Inflammatory macrophage treated with lipopolysaccharide for 4 hours (primary cell): ENCODE measurements at regions not wholly inside any gene's neighbourhood (a gene's known extent, or its start where the extent isn't known, plus 50 kb on each side); places are given as distances from the start of the nearest gene placed in this dataset.

Experiments
- DNase-seq: peaks from one replicate; pipeline ENCODE4 v3.0.0-alpha.2; 2020

DNA sequence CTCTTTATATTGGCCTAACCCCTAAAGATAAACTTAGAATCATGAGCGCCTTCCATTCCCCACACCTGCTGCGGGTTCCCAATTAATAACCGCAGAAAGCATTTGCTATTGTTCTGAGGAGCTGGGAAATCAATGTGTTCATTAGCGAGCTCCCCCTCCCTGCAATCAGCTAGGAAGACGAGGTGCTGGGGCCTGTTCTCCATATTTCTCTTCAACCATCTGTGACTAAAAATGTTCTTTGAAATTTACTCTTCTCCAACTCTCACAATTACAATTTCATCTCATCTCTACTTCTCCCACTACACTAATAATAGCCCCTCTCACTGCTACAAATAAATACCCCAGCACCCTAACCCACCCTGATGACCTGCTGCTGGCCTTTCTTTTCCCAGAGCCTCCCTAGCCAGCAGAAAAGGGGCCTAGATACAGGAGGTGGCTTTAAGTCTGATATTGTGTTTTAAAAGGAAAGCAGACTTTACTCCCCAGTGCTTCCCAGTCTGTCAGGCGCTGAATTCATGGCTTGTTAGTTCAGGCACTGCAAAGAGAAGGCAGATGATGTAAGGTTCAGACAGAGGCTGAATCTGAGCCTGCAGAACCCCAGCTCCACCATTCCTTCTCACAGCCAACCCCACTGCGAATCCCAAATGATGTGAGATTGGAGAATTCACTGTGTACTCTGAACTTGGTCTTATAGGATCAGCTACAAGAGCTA is 477.5 kb upstream of the DAB1 start:
- DNase-seq = no peak

- no peak for DNase-seq
These were observed 474.7 kb upstream of the DAB1 start for GRCh38 chr1:57898531-57898930.

- DNase-seq = no peak
These were observed 473.7 kb upstream of the DAB1 start for GRCh38 chr1:57897581-57897980.

DNA sequence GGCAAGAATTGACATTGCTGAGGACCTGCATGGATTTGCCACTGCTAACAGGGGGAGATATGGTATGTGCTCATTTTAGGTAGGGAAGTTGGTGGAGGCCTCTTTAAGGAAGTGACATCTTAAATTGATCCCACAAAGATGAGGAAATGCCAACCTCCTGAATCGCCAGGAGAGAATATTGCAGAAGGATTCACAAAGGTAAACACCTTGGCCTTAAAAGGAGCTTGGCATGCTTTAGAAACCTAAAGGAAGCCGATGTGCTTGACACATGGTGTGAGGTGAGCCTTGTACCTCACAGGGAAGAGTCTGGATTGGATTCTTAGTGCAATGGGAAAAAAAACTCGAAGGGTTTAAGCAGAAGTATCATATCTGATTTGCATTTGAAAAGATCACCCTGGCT is 470.5 kb upstream of the DAB1 start:
- no peak for DNase-seq

GRCh38 chr1:57889676-57890320 is 465.9 kb upstream of the DAB1 start:
- no peak for DNase-seq

- DNase-seq = no peak
These were observed 464.2 kb upstream of the DAB1 start for GRCh38 chr1:57887964-57888491.

DNA sequence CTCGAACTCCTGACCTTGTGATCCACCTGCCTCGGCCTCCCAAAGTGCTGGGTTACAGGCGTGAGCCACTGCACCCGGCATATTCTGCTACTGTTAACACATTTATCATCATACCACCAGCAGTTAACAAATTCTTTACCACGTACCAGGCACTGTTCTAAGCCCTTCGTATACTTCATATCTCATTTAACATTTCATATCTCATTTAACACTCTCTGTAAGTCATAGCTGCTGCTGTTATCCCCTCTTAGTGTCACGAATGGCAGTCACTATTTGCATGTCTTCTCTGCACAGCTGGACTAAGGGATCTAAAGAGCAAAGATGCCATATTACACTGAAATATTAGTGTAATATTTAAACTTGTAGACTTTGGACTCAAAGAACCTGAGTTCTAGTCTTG is 462.5 kb upstream of the DAB1 start:
- DNase-seq = no peak

GRCh38 chr1:57883642-57883995 is 459.8 kb upstream of the DAB1 start:
- no peak for DNase-seq

- no peak for DNase-seq
These were observed 459.2 kb upstream of the DAB1 start for GRCh38 chr1:57882934-57883641.

GRCh38 chr1:57882072-57882471 is 458.2 kb upstream of the DAB1 start:
- DNase-seq = no peak

GRCh38 chr1:57881639-57882038 is 457.8 kb upstream of the DAB1 start:
- DNase-seq = no peak

- no peak for DNase-seq
These were observed 455.8 kb upstream of the DAB1 start for GRCh38 chr1:57879700-57880099.

GRCh38 chr1:57874418-57874877 is 450.6 kb upstream of the DAB1 start:
- no peak for DNase-seq

- DNase-seq = no peak
These were observed 449.1 kb upstream of the DAB1 start for GRCh38 chr1:57872913-57873312.

GRCh38 chr1:57868908-57869307 is 445.0 kb upstream of the DAB1 start:
- DNase-seq = no peak

- DNase-seq = no peak
These were observed 444.4 kb upstream of the DAB1 start for GRCh38 chr1:57868239-57868638.

DNA sequence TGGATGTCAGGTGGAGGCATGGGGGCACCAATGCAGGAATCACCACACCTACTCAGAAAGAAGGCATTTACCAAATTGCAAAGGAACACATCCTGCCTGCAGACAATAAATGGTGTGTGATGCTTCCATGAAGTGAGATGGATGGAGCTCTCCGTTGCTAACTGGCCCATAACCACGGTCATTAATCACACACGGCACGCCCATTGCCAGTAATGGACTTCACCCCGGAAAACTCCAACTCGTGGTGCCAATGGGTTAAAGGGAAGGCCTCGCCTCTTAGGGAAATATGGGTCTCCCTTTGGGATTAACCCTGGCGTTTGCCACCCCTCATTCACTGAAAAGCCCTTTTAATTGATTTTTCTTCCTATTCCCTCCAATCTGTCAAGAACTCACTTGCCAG is 443.1 kb upstream of the DAB1 start:
- no peak for DNase-seq

GRCh38 chr1:57860931-57861565 is 437.2 kb upstream of the DAB1 start:
- DNase-seq = no peak

DNA sequence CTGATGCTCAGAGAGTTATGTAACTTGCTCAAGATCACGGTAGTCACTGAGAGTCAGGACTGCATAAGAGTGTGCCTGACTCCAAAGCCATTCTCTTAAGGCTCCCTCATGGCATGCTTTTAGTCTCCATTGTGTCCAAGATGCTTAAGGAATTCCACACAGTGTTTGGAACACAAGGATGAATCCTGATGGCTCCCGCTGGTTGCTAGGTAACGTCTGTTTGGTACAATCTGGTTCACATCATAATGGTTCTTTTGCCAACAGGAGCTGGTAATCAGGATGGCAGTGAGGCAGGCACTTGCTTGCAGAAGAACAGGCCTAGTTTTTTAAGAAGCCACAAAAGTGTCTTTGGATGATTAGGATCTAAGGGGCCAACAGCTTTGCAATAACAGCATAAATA is 436.5 kb upstream of the DAB1 start:
- DNase-seq = no peak

- DNase-seq = no peak
These were observed 434.9 kb upstream of the DAB1 start for GRCh38 chr1:57858740-57859139.

DNA sequence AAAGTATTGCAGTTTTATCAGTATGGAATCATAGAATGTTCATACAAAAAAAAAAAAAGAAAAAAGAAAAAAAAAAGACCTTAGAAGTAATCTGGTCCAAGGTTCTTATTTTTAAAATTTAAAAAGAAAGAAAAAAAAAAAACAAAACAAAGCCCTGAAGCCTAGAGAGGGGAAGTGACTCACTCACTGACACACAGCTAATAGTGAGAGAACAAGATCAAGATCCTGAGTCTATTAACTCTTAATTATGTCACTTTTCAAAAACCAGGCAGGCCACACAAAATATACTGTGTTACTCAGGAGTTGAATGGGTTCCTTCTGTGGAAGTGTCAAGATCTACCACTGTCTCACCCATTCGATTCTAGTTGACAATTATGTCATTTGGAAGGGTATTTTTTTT is 433.9 kb upstream of the DAB1 start:
- DNase-seq = no peak

DNA sequence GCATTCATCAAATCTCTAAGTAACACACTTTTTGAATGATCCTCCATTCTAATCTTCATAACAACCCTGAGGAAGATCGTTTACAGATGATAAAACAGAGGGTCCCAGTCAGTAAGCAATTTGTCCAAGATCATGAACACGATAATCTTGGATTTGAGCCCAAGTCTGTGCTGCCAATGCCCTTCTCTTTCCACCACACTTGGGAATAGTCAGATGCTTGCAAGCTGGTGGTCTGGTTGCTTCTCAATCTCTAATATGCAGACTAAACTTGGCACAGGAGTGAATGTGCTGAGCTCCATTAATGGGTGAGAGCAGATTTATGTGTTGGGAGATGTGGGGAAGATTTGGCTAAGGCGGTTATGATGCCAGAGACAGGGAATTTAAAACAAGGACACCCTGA is 430.6 kb upstream of the DAB1 start:
- DNase-seq = no peak

GRCh38 chr1:57850176-57850940 is 426.5 kb upstream of the DAB1 start:
- DNase-seq = no peak
